ENCODE measurements at regions not wholly inside any gene's neighbourhood (a gene's known extent, or its start where the extent isn't known, plus 50 kb on each side); places are given as distances from the start of the nearest gene placed in this dataset.

DNA sequence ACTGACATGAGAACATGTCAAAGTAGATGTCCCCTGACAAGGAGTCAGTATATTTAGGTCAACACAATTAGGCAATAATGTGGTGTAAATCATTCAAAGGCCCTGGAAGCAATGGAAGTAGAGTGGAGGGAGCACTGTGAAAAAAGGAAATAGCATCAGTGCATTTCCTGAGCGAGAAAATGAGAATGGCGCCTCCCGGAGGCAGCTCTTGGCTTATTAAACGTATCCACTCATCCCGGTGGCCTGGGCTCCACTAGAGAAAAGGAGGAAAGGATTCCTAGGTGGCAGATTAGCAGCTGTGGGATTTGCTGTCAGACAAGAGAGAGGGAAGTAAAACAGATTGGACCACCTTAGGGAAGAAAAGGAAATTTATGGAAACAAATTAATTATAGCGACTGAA is 173.7 kb upstream of the TMTC4 start:
- 51% methylated on average over 6 of the region's 6 CpGs for WGBS (ENCODE audit: low lambda C conversion rate)
- Histone ChIP-seq H3K4me1 (ENCODE audit: insufficient read depth, low read length) (no peaks in the 10 kb centered on the region), H3K27me3 (ENCODE audit: control insufficient read depth in 1 of 2, insufficient read depth in 2 of 2, low read length in 2 of 2) (no peaks in the 10 kb centered on the region), H3K27ac (ENCODE audit: extremely low read length, insufficient read depth, low read length) (no peak overlapping the region), H2AFZ (ENCODE audit: low read length) (no peak overlapping the region), H4K20me1 (ENCODE audit: insufficient read depth, low read length) (no peaks in the 10 kb centered on the region), H3K9ac (ENCODE audit: insufficient read depth, low read depth, low read length) (no peak overlapping the region), H3K36me3 (replicated peaks in 1 of 2; ENCODE audit: control insufficient read depth in 1 of 2, insufficient read depth in 2 of 2, low read length in 2 of 2) (no peaks in the 10 kb centered on the region), H3K4me2 (ENCODE audit: low read depth, low read length) (no peak overlapping the region), H3K4me3 (replicated peaks in 1 of 3; ENCODE audit: insufficient read depth in 1 of 3, low read depth in 2 of 3, low read length in 3 of 3) (no peak overlapping the region), H3K79me2 (ENCODE audit: insufficient read depth, low read length) (no peaks in the 10 kb centered on the region), H3K9me3 (ENCODE audit: low read length) (peaks cover 4% of the 10 kb centered on the region; the same call in 1 of the 2 replicates)
- in situ Hi-C loops (cut with HindIII; ENCODE audit: extremely low pct_ligation_motif_present, low pct_unique_long_range_greater_than_20kb) = no loop called here
- intact Hi-C loops (cut with micrococcal nuclease; ENCODE audit: unreplicated experiment) = no loop called here
- ATAC-seq (no peak), FAIRE-seq (no peak), DNase-seq (ENCODE audit: low spot score) (no peak)
- CTCF ChIA-PET (ENCODE audit: low intra/inter-chr PET ratio, low total read pairs) = no interaction called here
- BruUV-seq (replicated peaks) = no TSS peak
- no peak for TF ChIP-seq NFYB (CRISPR knock-in tag; IDR thresholded peaks at IDR 0.05)
- no peak for TF ChIP-seq ZNF674 (CRISPR knock-in tag; IDR thresholded peaks at IDR 0.05; ENCODE audit: low read depth)
- TF ChIP-seq HMG20B (CRISPR knock-in tag; conservative IDR thresholded peaks at IDR 0.05) = no peak
- TF ChIP-seq, protein P1, sequence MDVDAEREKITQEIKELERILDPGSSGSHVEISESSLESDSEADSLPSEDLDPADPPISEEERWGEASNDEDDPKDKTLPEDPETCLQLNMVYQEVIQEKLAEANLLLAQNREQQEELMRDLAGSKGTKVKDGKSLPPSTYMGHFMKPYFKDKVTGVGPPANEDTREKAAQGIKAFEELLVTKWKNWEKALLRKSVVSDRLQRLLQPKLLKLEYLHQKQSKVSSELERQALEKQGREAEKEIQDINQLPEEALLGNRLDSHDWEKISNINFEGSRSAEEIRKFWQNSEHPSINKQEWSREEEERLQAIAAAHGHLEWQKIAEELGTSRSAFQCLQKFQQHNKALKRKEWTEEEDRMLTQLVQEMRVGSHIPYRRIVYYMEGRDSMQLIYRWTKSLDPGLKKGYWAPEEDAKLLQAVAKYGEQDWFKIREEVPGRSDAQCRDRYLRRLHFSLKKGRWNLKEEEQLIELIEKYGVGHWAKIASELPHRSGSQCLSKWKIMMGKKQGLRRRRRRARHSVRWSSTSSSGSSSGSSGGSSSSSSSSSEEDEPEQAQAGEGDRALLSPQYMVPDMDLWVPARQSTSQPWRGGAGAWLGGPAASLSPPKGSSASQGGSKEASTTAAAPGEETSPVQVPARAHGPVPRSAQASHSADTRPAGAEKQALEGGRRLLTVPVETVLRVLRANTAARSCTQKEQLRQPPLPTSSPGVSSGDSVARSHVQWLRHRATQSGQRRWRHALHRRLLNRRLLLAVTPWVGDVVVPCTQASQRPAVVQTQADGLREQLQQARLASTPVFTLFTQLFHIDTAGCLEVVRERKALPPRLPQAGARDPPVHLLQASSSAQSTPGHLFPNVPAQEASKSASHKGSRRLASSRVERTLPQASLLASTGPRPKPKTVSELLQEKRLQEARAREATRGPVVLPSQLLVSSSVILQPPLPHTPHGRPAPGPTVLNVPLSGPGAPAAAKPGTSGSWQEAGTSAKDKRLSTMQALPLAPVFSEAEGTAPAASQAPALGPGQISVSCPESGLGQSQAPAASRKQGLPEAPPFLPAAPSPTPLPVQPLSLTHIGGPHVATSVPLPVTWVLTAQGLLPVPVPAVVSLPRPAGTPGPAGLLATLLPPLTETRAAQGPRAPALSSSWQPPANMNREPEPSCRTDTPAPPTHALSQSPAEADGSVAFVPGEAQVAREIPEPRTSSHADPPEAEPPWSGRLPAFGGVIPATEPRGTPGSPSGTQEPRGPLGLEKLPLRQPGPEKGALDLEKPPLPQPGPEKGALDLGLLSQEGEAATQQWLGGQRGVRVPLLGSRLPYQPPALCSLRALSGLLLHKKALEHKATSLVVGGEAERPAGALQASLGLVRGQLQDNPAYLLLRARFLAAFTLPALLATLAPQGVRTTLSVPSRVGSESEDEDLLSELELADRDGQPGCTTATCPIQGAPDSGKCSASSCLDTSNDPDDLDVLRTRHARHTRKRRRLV (CRISPR knock-in tag; IDR thresholded peaks at IDR 0.05) = no peak
- TF ChIP-seq, protein P2, sequence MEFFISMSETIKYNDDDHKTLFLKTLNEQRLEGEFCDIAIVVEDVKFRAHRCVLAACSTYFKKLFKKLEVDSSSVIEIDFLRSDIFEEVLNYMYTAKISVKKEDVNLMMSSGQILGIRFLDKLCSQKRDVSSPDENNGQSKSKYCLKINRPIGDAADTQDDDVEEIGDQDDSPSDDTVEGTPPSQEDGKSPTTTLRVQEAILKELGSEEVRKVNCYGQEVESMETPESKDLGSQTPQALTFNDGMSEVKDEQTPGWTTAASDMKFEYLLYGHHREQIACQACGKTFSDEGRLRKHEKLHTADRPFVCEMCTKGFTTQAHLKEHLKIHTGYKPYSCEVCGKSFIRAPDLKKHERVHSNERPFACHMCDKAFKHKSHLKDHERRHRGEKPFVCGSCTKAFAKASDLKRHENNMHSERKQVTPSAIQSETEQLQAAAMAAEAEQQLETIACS (CRISPR knock-in tag; IDR thresholded peaks at IDR 0.05) = no peak
- TF ChIP-seq SRSF1 (optimal IDR thresholded peaks at IDR 0.05; ENCODE audit: low read depth, low read length) = no peak
- no peak for TF ChIP-seq NR2F2 (IDR thresholded peaks at IDR 0.05; ENCODE audit: borderline replicate concordance, low read depth)
- no peak for TF ChIP-seq RXRB (CRISPR knock-in tag; IDR thresholded peaks at IDR 0.05; ENCODE audit: borderline replicate concordance)
- TF ChIP-seq ZNF816 (CRISPR knock-in tag; IDR thresholded peaks at IDR 0.05; ENCODE audit: borderline replicate concordance) = no peak
- TF ChIP-seq, protein P3, sequence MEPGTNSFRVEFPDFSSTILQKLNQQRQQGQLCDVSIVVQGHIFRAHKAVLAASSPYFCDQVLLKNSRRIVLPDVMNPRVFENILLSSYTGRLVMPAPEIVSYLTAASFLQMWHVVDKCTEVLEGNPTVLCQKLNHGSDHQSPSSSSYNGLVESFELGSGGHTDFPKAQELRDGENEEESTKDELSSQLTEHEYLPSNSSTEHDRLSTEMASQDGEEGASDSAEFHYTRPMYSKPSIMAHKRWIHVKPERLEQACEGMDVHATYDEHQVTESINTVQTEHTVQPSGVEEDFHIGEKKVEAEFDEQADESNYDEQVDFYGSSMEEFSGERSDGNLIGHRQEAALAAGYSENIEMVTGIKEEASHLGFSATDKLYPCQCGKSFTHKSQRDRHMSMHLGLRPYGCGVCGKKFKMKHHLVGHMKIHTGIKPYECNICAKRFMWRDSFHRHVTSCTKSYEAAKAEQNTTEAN (CRISPR knock-in tag; conservative IDR thresholded peaks at IDR 0.05) = no peak
- no peak for TF ChIP-seq WIZ (CRISPR knock-in tag; IDR thresholded peaks at IDR 0.05)
- POLR2A ChIA-PET = no interaction called here
